IgD-negative memory B cell (primary cell): ENCODE measurements at regions not wholly inside any gene's neighbourhood (a gene's known extent, or its start where the extent isn't known, plus 50 kb on each side); places are given as distances from the start of the nearest gene placed in this dataset.

Experiments
- H3K27ac Mint-ChIP-seq, 3 donors: one replicate each; pipeline ENCODE4 v1.8.0; 2020 to 2022; ENCODE audit warnings: mild to moderate bottlenecking in 3 of 3, mixed read lengths in 3 of 3, moderate library complexity in 1 of 3
- H3K27me3 Mint-ChIP-seq: one replicate; pipeline ENCODE4 v1.8.0; 2021; ENCODE audit warnings: mixed read lengths
- H3K36me3 Mint-ChIP-seq: one replicate; pipeline ENCODE4 v1.8.0; 2020; ENCODE audit warnings: mild to moderate bottlenecking, mixed read lengths
- H3K4me1 Mint-ChIP-seq, 3 donors: one replicate each; pipeline ENCODE4 v1.8.0; 2020 to 2022; ENCODE audit warnings: mixed read lengths in 3 of 3, mild to moderate bottlenecking in 1 of 3
- H3K4me3 Mint-ChIP-seq, 4 donors: one replicate each; pipeline ENCODE4 v1.8.0; 2020 to 2022; ENCODE audit warnings: mild to moderate bottlenecking in 4 of 4, mixed read lengths in 4 of 4, moderate library complexity in 3 of 4
- H3K9me3 Mint-ChIP-seq, 3 donors: one replicate each; pipeline ENCODE4 v1.8.0; 2020 to 2021; ENCODE audit warnings: mixed read lengths in 3 of 3, mild to moderate bottlenecking in 1 of 3

DNA sequence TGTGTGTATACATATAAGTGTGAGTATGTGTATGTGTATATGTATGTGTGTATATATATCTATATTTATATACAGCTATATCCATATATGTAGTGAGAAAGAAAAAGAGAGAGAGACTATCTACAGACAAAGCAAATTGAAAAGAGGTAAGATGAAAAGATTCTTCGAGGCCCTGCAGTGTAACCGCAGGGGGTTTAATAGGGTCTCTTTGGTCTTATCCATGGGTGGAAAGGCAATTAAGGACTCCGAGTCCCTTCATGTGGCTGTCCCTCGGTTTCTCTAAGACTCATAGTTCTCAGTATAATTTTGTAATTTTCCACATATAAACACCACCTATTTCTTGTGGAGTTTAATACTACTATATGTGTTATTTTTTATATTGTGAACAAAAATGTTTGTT is 50.6 kb upstream of the JAZF1 start:
- no peak overlapping the region for H3K4me3 Mint-ChIP-seq
- H3K27ac Mint-ChIP-seq = no peak overlapping the region
- peaks cover 0 to 1% (median 0%) of the 10 kb centered on the region in 3 donors for H3K9me3 Mint-ChIP-seq
- no peaks in the 10 kb centered on the region for H3K36me3 Mint-ChIP-seq
- H3K4me1 Mint-ChIP-seq = peaks cover 0 to 1% (median 0%) of the 10 kb centered on the region in 3 donors
- no peaks in the 10 kb centered on the region for H3K27me3 Mint-ChIP-seq

DNA sequence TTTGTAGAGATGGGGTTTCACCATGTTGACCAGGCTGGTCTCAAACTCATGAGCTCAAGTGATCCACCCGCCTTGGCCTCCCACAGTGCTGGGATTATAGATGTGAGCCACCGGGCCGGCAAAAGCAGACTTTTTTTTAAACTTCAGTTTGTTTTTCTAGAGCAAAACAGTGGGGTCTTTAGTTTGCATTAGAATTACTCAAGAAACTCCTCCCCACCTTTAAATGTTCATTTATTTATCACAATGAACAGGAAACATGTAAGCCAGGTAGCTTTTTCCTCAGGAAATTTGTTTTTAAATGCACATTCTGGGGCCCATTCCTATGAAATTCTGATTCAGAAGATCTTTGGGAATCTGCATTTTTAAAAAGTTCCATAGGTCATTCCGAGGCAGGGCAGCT is 56.0 kb upstream of the JAZF1 start:
- peaks cover 3% of the 10 kb centered on the region for H3K27me3 Mint-ChIP-seq
- peaks cover 2% of the 10 kb centered on the region for H3K36me3 Mint-ChIP-seq
- H3K4me1 Mint-ChIP-seq = peaks cover 4 to 5% (median 5%) of the 10 kb centered on the region in 3 donors
- H3K27ac Mint-ChIP-seq = no peak overlapping the region
- H3K4me3 Mint-ChIP-seq = no peak overlapping the region
- no peaks in the 10 kb centered on the region for H3K9me3 Mint-ChIP-seq

DNA sequence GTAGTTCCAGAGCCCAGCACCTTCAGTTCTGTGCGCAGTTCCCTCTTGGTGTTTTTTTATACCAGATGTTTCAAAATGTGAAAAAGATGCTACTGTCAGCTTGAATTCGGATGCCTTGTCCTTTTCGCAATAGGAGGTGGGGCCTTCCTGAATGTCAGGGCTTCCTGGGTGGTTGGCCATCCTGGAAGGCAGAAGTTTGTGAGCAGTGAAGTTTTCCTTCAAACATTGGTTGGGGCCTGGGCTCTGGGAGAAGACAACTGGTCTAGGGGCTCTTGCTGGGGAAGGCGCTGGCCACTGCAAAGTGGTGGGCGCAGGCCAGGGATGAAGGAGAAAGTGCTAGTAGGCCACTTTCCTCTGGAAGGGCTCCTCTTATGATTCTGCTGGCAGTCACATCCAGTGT is 56.8 kb upstream of the JAZF1 start:
- no peak overlapping the region for H3K4me3 Mint-ChIP-seq
- peaks cover 3% of the 10 kb centered on the region for H3K36me3 Mint-ChIP-seq
- peaks cover 3% of the 10 kb centered on the region for H3K27me3 Mint-ChIP-seq
- peaks cover 4 to 5% (median 5%) of the 10 kb centered on the region in 3 donors for H3K4me1 Mint-ChIP-seq
- H3K27ac Mint-ChIP-seq = no peak overlapping the region
- H3K9me3 Mint-ChIP-seq = no peaks in the 10 kb centered on the region

DNA sequence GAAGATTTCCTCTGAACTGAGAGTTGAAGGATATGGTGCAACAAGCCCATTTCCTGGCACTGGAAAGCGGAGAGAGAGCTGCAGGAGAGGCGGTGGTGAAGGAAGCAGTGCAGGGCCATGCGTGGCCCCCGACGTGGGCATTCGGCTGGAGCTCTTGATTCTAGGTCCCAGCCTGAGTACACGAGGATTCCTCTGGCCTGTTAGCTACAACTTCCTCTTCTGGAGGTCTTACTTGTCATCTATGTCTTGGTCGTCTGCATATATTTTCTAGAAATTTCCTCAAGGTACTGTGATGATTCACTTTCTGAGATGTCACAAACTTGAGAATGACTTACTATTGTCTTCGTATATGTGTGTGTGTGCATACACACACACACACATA is 59.2 kb upstream of the JAZF1 start:
- peaks cover 3% of the 10 kb centered on the region for H3K36me3 Mint-ChIP-seq
- peak overlapping the region in 1 of 4 donors; percentile 33 for H3K4me3 Mint-ChIP-seq
- peaks cover 3% of the 10 kb centered on the region for H3K27me3 Mint-ChIP-seq
- H3K4me1 Mint-ChIP-seq = peaks cover 2 to 5% (median 5%) of the 10 kb centered on the region in 3 donors
- H3K27ac Mint-ChIP-seq = no peak overlapping the region
- no peaks in the 10 kb centered on the region for H3K9me3 Mint-ChIP-seq

DNA sequence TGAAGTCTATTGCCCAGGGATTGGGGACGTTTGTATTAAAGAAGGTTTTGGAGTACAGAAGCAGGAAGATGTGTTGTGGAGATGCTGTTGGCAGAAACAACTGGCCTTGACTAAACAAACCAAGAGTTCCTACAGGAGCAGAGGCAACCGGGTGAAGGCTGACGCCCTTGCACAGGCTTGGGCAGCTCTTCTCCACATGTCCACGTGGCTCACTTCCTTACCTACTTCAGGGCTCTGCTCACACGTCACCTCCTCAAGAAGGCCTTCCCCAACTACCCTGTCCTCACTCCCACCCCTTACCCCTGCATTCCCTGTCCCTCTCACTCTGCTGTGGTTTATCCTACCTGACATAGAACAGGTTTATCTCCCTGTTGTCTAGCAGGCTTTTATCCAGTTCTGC is 59.9 kb upstream of the JAZF1 start:
- Mint-ChIP-seq H3K36me3 (peaks cover 3% of the 10 kb centered on the region), H3K27ac (no peak overlapping the region), H3K9me3 (no peaks in the 10 kb centered on the region), H3K4me3 (no peak overlapping the region), H3K4me1 (peaks cover 2 to 5% (median 5%) of the 10 kb centered on the region in 3 donors), H3K27me3 (peaks cover 3% of the 10 kb centered on the region)

DNA sequence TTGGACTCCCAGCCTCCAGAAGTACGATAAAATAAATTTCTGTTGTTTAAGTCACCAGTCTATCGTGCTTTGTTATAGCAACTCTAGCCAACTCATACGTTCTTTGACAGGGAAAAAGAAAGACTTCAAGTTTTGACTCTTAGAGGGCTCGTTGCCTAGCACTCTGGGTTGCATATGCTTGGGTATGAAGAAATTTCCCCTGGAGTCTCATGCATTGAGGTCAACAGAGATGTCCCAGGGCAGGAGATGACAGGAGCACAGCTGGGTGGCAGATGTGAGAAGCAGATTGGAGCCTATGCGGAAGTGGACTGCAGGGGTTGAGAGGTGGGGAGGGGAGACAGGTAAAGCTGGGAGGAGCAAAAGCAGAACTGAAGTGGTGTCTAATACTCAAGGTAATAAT is 63.3 kb upstream of the JAZF1 start:
- no peak overlapping the region for H3K4me3 Mint-ChIP-seq
- H3K36me3 Mint-ChIP-seq = peaks cover 2% of the 10 kb centered on the region

DNA sequence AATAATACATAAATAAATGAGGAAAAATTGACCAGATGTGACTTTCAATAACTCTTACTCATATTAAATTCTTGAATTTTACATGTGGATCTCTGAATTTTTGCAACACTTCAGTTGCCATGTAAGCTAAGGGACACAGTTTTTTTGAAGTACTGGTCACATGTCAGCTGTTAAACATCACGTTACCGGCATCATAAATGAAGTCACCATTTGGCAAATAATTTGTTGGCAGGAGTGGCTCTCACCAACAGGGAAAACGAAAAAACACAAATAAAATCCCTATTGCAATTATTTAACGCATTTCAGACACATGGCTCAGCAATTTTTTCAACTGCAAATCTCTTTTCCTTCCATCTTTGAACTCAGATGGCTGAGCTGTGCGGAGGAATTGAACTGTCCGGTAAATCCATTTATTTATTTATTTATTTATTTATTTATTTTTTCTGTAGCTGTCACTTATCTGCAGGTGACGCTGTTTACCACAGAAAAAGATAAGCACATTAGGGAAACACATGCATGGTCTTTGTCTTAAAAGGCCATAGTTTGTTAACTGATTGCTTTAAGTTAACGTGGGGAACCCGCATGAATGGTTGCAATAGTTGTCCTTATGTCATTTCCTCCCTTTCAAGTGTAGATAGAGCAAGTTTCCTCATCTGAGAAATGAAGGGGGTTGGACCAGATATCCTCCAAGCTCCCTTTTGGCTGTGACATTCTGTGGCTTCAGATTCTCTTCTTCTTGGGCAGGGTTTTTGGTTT is 64.7 kb upstream of the JAZF1 start:
- Mint-ChIP-seq H3K4me3 (no peak overlapping the region), H3K27me3 (no peaks in the 10 kb centered on the region), H3K27ac (no peak overlapping the region), H3K36me3 (peaks cover 2% of the 10 kb centered on the region), H3K4me1 (no peaks in the 10 kb centered on the region), H3K9me3 (peaks cover 0 to 6% (median 2%) of the 10 kb centered on the region in 3 donors)

More for the DNA sequence above, 63.3 kb upstream of the JAZF1 start:
- Mint-ChIP-seq H3K9me3 (peaks cover 0 to 2% (median 2%) of the 10 kb centered on the region in 3 donors), H3K4me1 (peaks cover 2 to 5% (median 5%) of the 10 kb centered on the region in 3 donors), H3K27ac (no peak overlapping the region), H3K27me3 (no peaks in the 10 kb centered on the region)

DNA sequence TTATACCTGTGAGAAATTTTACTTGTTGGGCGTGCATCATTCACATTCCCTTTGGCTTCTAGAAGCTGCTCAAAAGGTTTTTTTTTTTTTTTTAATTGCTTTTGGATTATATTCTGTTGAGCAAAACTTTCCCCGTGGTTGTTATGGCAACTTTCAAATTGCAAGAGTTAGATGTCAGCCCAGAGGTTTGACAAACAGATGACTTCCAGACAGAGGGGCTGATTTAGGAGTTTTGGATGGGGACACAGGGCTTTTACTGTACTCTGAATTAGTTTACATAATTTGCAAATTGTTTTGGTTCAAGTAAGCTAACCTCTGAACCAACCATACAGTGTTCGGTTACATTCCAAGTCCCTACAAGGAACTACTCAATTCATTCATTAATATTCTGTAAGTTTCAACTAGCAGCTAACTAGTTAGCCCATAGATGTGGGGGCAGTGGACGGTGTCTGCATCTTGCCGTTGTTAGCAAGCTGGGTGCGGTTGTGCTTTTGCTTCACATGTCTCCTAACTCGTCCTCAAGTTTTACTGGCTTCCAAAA is 66.4 kb upstream of the JAZF1 start:
- H3K4me1 Mint-ChIP-seq = no peaks in the 10 kb centered on the region
- no peaks in the 10 kb centered on the region for H3K27me3 Mint-ChIP-seq
- H3K27ac Mint-ChIP-seq = peak overlapping the region in 1 of 3 donors; percentile 15
- H3K9me3 Mint-ChIP-seq = peaks cover 0 to 6% (median 2%) of the 10 kb centered on the region in 3 donors
- no peaks in the 10 kb centered on the region for H3K36me3 Mint-ChIP-seq
- H3K4me3 Mint-ChIP-seq = no peak overlapping the region

DNA sequence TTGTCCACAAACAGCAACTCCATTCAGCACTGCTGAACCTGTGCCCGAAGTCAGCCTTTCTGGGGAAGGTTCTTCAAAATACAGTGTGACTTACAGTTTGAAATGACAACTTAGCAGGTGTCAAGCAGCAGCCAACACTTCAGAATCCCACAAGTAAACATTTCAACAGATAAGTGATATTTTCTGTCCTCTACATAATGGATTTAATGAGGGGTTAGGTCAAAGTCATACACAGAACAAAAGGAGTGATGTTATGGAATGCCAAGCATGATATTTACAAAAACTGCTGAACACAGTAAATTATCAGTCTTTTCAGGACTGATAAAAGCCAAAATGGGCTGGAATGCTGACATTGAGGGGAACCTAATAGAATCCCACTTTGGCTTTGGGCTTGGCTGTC is 77.6 kb upstream of the JAZF1 start:
- no peak overlapping the region for H3K4me3 Mint-ChIP-seq
- no peaks in the 10 kb centered on the region for H3K4me1 Mint-ChIP-seq
- peaks cover 4% of the 10 kb centered on the region for H3K27me3 Mint-ChIP-seq
- H3K27ac Mint-ChIP-seq = no peak overlapping the region
- H3K9me3 Mint-ChIP-seq = peaks cover 0 to 3% (median 0%) of the 10 kb centered on the region in 3 donors
- H3K36me3 Mint-ChIP-seq = no peaks in the 10 kb centered on the region

DNA sequence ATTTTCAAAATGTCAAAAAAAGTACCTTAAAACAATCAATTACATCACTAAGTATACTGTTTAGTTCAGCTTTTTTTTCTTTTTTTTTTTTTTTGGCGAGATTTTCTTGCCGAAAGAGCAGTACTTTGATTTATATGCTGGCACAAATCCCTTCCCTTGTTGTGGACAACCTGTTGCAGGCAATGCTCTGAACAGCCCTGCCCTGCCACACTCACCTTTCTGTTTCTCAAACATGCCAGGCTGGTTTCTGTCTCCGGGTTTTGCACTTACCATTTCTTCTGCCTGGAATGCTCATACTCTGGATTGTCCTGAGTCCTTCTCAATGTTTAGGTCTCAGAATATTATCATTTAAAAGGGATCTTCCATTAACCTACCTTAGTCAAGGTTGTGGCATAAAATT is 80.4 kb upstream of the JAZF1 start:
- Mint-ChIP-seq H3K4me3 (no peak overlapping the region), H3K27ac (no peak overlapping the region), H3K9me3 (no peaks in the 10 kb centered on the region), H3K27me3 (peaks cover 4% of the 10 kb centered on the region), H3K4me1 (peaks cover 0 to 2% (median 0%) of the 10 kb centered on the region in 3 donors), H3K36me3 (no peaks in the 10 kb centered on the region)

DNA sequence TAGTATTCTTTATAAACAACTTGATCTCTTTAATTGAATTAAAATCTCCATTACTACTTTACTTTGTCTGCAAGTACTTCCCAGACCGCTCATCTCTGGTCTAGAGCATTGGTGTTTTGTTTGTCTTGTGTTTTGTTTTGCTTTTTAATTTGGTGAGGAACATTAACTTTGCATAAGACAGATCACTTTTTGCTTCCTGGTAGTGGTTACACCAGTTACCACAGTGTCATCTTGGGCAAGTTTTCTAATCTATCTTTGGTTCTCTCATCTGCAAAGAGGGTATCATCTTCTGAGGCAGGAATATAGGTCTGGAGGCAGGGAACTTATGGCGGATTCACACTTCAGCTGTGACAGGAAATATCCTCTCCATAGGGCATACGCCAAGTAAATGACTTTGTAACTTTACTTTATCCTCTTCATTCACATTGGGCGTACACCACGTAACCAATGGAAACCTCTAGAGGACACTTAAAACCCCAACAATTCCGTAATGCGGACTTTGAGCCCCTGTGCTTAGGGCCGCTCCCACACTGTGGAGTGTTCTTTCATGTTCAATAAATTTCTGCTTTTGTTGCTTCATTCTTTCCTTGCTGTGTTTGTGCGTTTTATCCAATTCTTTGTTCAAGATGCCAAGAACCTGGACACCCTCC is 83.2 kb upstream of the JAZF1 start:
- Mint-ChIP-seq H3K4me3 (no peak overlapping the region), H3K27ac (peak overlapping the region in 1 of 3 donors; percentile 65), H3K27me3 (peaks cover 4% of the 10 kb centered on the region)

DNA sequence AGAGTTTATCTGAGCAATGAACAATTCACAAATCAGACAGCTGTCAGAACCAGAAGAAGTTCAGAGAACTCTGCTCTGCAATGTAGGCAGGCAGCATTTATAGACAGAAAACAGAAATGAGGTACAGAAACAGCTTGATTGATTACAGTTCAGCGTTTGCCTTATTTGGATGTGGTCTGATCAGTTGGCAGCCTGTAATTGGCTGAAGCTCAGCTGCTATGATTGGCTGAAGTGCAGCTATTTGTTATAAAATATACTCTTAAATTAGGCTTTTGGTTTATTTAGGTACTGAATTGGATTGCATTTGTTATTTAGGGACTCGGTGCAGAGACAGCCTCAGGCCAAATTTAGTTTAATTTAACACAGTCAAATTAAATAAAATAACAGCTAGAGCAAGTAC is 85.8 kb upstream of the JAZF1 start:
- Mint-ChIP-seq H3K27me3 (no peaks in the 10 kb centered on the region), H3K4me3 (no peak overlapping the region), H3K36me3 (no peaks in the 10 kb centered on the region), H3K9me3 (peaks cover 0 to 3% (median 3%) of the 10 kb centered on the region in 3 donors), H3K27ac (no peak overlapping the region), H3K4me1 (peaks cover 5 to 12% (median 8%) of the 10 kb centered on the region in 3 donors)

More for the DNA sequence above, 83.2 kb upstream of the JAZF1 start:
- Mint-ChIP-seq H3K36me3 (no peaks in the 10 kb centered on the region), H3K9me3 (peaks cover 0 to 3% (median 3%) of the 10 kb centered on the region in 3 donors), H3K4me1 (peaks cover 0 to 2% (median 0%) of the 10 kb centered on the region in 3 donors)

DNA sequence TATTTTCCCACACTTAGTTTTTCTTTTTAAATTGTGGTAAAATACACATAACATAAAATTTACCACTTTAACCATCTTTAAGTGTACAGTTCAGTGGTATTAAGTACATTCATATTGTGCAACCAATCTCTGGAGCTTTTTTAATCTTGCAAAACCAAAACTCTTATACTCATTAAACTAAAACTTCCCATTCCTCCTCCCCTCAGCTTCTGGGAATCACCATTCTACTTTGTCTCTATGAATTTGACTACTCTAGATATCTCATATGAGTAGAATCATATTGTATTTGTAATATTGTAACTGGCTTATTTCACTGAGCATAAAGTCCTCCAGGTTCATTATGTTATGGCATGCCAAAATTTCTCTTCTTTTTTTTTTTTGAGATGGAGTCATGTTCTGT is 86.4 kb upstream of the JAZF1 start:
- no peaks in the 10 kb centered on the region for H3K27me3 Mint-ChIP-seq
- H3K27ac Mint-ChIP-seq = no peak overlapping the region
- H3K36me3 Mint-ChIP-seq = no peaks in the 10 kb centered on the region
- peaks cover 0 to 3% (median 3%) of the 10 kb centered on the region in 3 donors for H3K9me3 Mint-ChIP-seq
- H3K4me3 Mint-ChIP-seq = no peak overlapping the region
- H3K4me1 Mint-ChIP-seq = peaks cover 5 to 16% (median 8%) of the 10 kb centered on the region in 3 donors

DNA sequence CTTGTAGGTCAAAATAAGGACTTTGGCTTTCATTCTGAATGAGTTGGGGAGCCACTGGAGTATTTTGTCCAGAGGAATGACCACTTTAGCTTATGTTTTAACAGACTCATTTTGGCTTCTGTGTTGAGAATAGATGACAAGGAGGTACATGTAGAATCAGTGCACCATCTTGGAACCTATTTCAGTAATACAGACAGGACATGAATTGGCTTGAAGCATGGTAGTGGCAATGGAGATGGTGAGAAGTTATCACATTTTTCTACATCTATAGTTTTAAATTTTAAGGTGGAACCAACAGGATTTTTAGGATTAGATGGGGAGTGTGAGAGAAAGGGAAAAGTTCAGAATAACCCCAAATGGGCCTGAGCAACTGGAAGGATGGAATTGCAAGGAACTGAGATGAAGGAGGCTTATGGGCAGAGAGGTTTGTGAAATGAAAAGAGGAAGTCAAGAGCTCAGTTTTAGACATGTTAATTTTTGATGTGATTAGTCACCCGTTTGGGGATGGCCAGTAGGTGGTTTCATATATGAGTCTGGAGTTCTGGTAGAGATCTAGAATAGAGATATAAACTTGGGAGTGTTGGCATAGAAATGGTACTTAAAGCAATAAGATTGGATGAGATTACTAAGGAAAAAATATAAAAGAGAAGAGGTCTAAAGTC is 89.2 kb upstream of the JAZF1 start:
- Mint-ChIP-seq H3K4me1 (peaks cover 7 to 22% (median 9%) of the 10 kb centered on the region in 3 donors), H3K4me3 (peak overlapping the region in 2 of 4 donors; percentile 1 to 49), H3K36me3 (peaks cover 2% of the 10 kb centered on the region), H3K9me3 (peaks cover 0 to 5% (median 3%) of the 10 kb centered on the region in 3 donors), H3K27ac (peak overlapping the region in 1 of 3 donors; percentile 59), H3K27me3 (peaks cover 2% of the 10 kb centered on the region)

DNA sequence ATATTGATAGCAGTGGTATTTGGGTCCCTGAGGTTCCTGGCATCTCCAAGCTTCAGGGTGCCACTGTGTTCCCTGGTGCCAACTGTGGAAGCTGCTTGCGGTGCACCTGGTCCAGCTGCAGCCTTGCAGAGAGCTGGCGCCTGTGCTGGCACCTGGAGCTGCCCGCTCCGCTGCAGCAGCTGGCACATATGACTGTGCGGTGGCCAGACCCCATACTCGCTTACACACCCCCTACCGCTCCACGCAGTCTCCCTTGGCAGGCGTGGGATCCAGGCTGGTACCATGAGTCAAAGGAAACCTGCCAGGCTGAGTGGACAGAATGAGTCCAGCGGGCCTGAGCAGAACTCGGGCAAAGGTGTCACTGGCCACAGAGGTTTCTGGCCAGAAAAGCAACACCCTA is 89.9 kb upstream of the JAZF1 start:
- Mint-ChIP-seq H3K36me3 (peaks cover 2% of the 10 kb centered on the region), H3K27me3 (peaks cover 2% of the 10 kb centered on the region), H3K4me1 (peaks cover 7 to 22% (median 9%) of the 10 kb centered on the region in 3 donors), H3K27ac (no peak overlapping the region), H3K4me3 (no peak overlapping the region), H3K9me3 (peaks cover 0 to 5% (median 3%) of the 10 kb centered on the region in 3 donors)
